K562 (cell line): ENCODE measurements at regions not wholly inside any gene's neighbourhood (a gene's known extent, or its start where the extent isn't known, plus 50 kb on each side); places are given as distances from the start of the nearest gene placed in this dataset.

Source experiments
- ATAC-seq: fragments of 200-7000 bp; cut with Tn5 transposase; 3 replicates; pipeline ENCODE4 v1.9.1; 2020; ENCODE audit warnings: moderate library complexity
- BruUV-seq: library from RNA; stranded (reverse); fragments of 400-500 nt; replicated peaks from 2 replicates; lab custom pipeline; 2021; lab: Mats Ljungman, UMichigan
- CTCF ChIA-PET: fragments of 300-600 bp; formaldehyde crosslinking; extraction: SDS; loops from one replicate; lab custom pipeline; 2021; ENCODE audit warnings: low intra/inter-chr PET ratio; lab: Yijun Ruan, JAX
- POLR2A ChIA-PET: fragments of 300-600, 350-650 bp; sonication (Branson Sonifier 250); formaldehyde crosslinking; extraction: SDS; loops from one replicate; lab custom pipeline; 2021; ENCODE audit warnings: antibody characterized with exemption, inconsistent platforms; lab: Yijun Ruan, JAX
- DNase-seq, 4 experiments: peaks; one replicate each; pipeline versions ENCODE4 v3.0.0 to v3.0.0-alpha.2; 2011 to 2018; ENCODE audit warnings: low spot score in 3 of 4, mixed read lengths in 3 of 4; ENCODE audit errors: extremely low read depth in 1 of 4
- FAIRE-seq: peaks from 2 replicates; lab custom pipeline; 2011; peaks lifted over from hg19 to GRCh38; lab: Jason Lieb, UNC
- H2AFZ ChIP-seq: 2 replicates; pipeline ENCODE4 v1.6.0; 2011; ENCODE audit warnings: low read depth, low read length, control low read depth, inconsistent platforms
- H3K27ac ChIP-seq: fragments of 200-600 bp; 3 replicates; pipeline ENCODE4 v1.8.0; 2011; ENCODE audit warnings: low read depth, mild to moderate bottlenecking, control low read depth, inconsistent platforms, low read length, moderate library complexity, mixed read lengths; ENCODE audit errors: extremely low read depth
- H3K27me3 ChIP-seq, 2 experiments: fragments of 300-600 bp in 1 of 2; 2 replicates in 1 of 2; 3 replicates in 1 of 2; pipeline versions ENCODE4 v1.6.0 to v1.8.0; 2011; ENCODE audit warnings: inconsistent platforms in 2 of 2, low read length in 2 of 2, mild to moderate bottlenecking in 1 of 2, mixed read lengths in 1 of 2, moderate library complexity in 1 of 2; ENCODE audit not compliant: control insufficient read depth in 2 of 2, insufficient read depth in 2 of 2
- H3K36me3 ChIP-seq: fragments of 300-600 bp; 3 replicates; pipeline ENCODE4 v1.8.0; 2011; ENCODE audit warnings: mild to moderate bottlenecking, low read length, inconsistent platforms; ENCODE audit not compliant: control insufficient read depth, insufficient read depth
- H3K4me1 ChIP-seq, 2 experiments: fragments of 200-600 bp in 1 of 2; replicated peaks in 1 of 2; 2 replicates in 1 of 2; 3 replicates in 1 of 2; pipeline versions ENCODE4 v1.5.1 to v1.8.0; 2011; ENCODE audit warnings: inconsistent platforms in 2 of 2, low read length in 2 of 2, mild to moderate bottlenecking in 1 of 2, mixed read lengths in 1 of 2, moderate library complexity in 1 of 2; ENCODE audit not compliant: control insufficient read depth in 2 of 2, insufficient read depth in 2 of 2
- H3K4me2 ChIP-seq: 2 replicates; pipeline ENCODE4 v1.6.1; 2011; ENCODE audit warnings: low read length, control low read depth, inconsistent platforms, mixed read lengths; ENCODE audit not compliant: insufficient read depth
- H3K4me3 ChIP-seq: fragments of 200-600 bp; sonication (generic), shearing (Covaris generic); 2 replicates; pipeline ENCODE4 v1.5.1; 2016; ENCODE audit warnings: control low read depth, inconsistent platforms
- H3K79me2 ChIP-seq: fragments of 200-600 bp; 3 replicates; pipeline ENCODE4 v1.8.0; 2011; ENCODE audit warnings: low read length, inconsistent platforms; ENCODE audit not compliant: control insufficient read depth, insufficient read depth
- H3K9ac ChIP-seq, 2 experiments: 2 replicates each; pipeline versions ENCODE4 v1.6.0 to v1.6.1; 2011; ENCODE audit warnings: low read depth in 2 of 2, low read length in 2 of 2, control low read depth in 1 of 2, inconsistent platforms in 1 of 2, mild to moderate bottlenecking in 1 of 2, mixed read lengths in 1 of 2; ENCODE audit not compliant: insufficient read depth in 1 of 2
- H3K9me1 ChIP-seq: one replicate; pipeline ENCODE4 v1.6.0; 2011; ENCODE audit warnings: inconsistent platforms, mild to moderate bottlenecking, low read length, moderate library complexity; ENCODE audit not compliant: control insufficient read depth, insufficient read depth
- H3K9me3 ChIP-seq: replicated peaks from 2 replicates; pipeline ENCODE4 v1.5.1; 2011; ENCODE audit warnings: low read depth, low read length, inconsistent platforms; ENCODE audit not compliant: control insufficient read depth, insufficient read depth
- H4K20me1 ChIP-seq: replicated peaks from 2 replicates; pipeline ENCODE4 v1.6.1; 2011; ENCODE audit warnings: low read length, inconsistent platforms, mixed read lengths; ENCODE audit not compliant: control insufficient read depth, insufficient read depth
- ATF6 ChIP-seq: sonication (generic); formaldehyde crosslinking; IDR thresholded peaks from 2 replicates; pipeline ENCODE4 v1.4.0; 2020; ENCODE audit warnings: mild to moderate bottlenecking, missing genetic modification reagents
- BCLAF1 ChIP-seq, 2 experiments: fragments of 450-650 bp in 1 of 2; IDR thresholded peaks; 2 replicates each; pipeline ENCODE4 v1.6.1; 2011 to 2017; ENCODE audit warnings: low read depth in 2 of 2, antibody characterized with exemption in 1 of 2, borderline replicate concordance in 1 of 2, low read length in 1 of 2, mild to moderate bottlenecking in 1 of 2, mixed read lengths in 1 of 2; ENCODE audit not compliant: control insufficient read depth in 1 of 2
- FOXK1 ChIP-seq: sonication (generic); formaldehyde crosslinking; IDR thresholded peaks from 2 replicates; pipeline ENCODE4 v1.8.0; 2022; ENCODE audit warnings: missing genetic modification reagents, mild to moderate bottlenecking, borderline replicate concordance
- GABPA ChIP-seq: fragments of 200-800 bp; sonication (Bioruptor generic); conservative IDR thresholded peaks from 2 replicates; pipeline ENCODE4 v1.6.1; 2016; ENCODE audit warnings: low read depth, missing genetic modification characterization, missing compliant biosample characterization
- GTF3C2 ChIP-seq: IDR thresholded peaks from 3 replicates; pipeline ENCODE4 v1.6.1; 2011; ENCODE audit warnings: borderline replicate concordance, mild to moderate bottlenecking, moderate library complexity; ENCODE audit not compliant: insufficient read length; ENCODE audit errors: extremely low read depth
- MITF ChIP-seq: IDR thresholded peaks from 2 replicates; pipeline ENCODE4 v1.6.1; 2014; ENCODE audit warnings: antibody characterized with exemption
- PHB2 ChIP-seq: fragments of 450-650 bp; IDR thresholded peaks from 2 replicates; pipeline ENCODE4 v1.6.1; 2017; ENCODE audit warnings: low read depth
- TAF7 ChIP-seq: fragments of 450-650 bp; IDR thresholded peaks from 2 replicates; pipeline ENCODE4 v1.6.1; 2016; ENCODE audit warnings: missing genetic modification characterization, missing compliant biosample characterization
- THAP7 ChIP-seq: fragments of 250-450 bp; sonication (Bioruptor Pico); IDR thresholded peaks from 2 replicates; pipeline ENCODE4 v1.5.0; 2021
- THRB ChIP-seq: fragments of 450-650 bp; formaldehyde crosslinking; conservative IDR thresholded peaks from 2 replicates; pipeline ENCODE4 v1.4.0; 2022; ENCODE audit warnings: mild to moderate bottlenecking, missing genetic modification characterization
- WGBS: fragments of 100-300 bp; shearing (Covaris generic); methylation state at CpG from one replicate; pipeline ENCODE4 v1.1.6; 2016; ENCODE audit warnings: low coverage, mixed read lengths; ENCODE audit not compliant: insufficient coverage; ENCODE audit errors: missing lambda C conversion rate; 5-methylcytosine and 5-hydroxymethylcytosine counted together
- in situ Hi-C: fragments of 300-500 bp; cut with MboI; formaldehyde crosslinking; loops from 4 replicates; pipeline ENCODE4 v1.15.0; 2018; ENCODE audit warnings: inconsistent platforms, mixed read lengths
- intact Hi-C: fragments of 100-400 bp; cut with micrococcal nuclease; formaldehyde crosslinking; loops from 2 replicates; pipeline ENCODE4 v1.14.2; 2022

- ATAC-seq (no peak), DNase-seq (no peak), FAIRE-seq (no peak)
- no peaks in the 10 kb centered on the region for H3K27me3 ChIP-seq
- no peaks in the 10 kb centered on the region for H3K36me3 ChIP-seq
- H3K4me1 ChIP-seq = no peaks in the 10 kb centered on the region
- BruUV-seq = no TSS peak
- in situ Hi-C loops (no loop called here), intact Hi-C loops (no loop called here)
- CTCF ChIA-PET = interaction anchor here (0.6 kb wide), 1 partner anchor 16 kb away, joined by 4 read pairs; no protein-coding TSS in a partner anchor
- H3K9ac ChIP-seq = no peak overlapping the region
- no peaks in the 10 kb centered on the region for H3K79me2 ChIP-seq
- no peaks in the 10 kb centered on the region for H4K20me1 ChIP-seq
- POLR2A ChIA-PET = no interaction called here
- H3K27ac ChIP-seq = no peak overlapping the region
- H3K4me3 ChIP-seq = no peak overlapping the region
- H3K9me3 ChIP-seq = no peaks in the 10 kb centered on the region
- 0% methylated on average over 2 of the region's 2 CpGs for WGBS
- H3K4me2 ChIP-seq = no peak overlapping the region
- H2AFZ ChIP-seq = no peak overlapping the region
- H3K9me1 ChIP-seq = no peaks in the 10 kb centered on the region
- TF ChIP-seq THRB (no peak), FOXK1 (CRISPR knock-in tag) (no peak), TAF7 (tag) (no peak), MITF (no peak), ATF6 (no peak), PHB2 (no peak), GTF3C2 (no peak), BCLAF1 (IDR thresholded peaks at IDR 0.05; ENCODE audit: borderline replicate concordance in 1 of 2, control insufficient read depth in 1 of 2, low read depth in 2 of 2, low read length in 1 of 2) (no peak), GABPA (no peak), THAP7 (no peak)
Observed at GRCh38 chr5:31047621-31048020, 145.9 kb upstream of the CDH6 start.
